ENCODE measurements at regions not wholly inside any gene's neighbourhood (a gene's known extent, or its start where the extent isn't known, plus 50 kb on each side); places are given as distances from the start of the nearest gene placed in this dataset.

- Histone ChIP-seq H3K4me1 (ENCODE audit: control insufficient read depth, insufficient read depth, low read length, poor library complexity, severe bottlenecking) (peaks cover 13% of the 10 kb centered on the region), H3K27ac (ENCODE audit: low read depth, low read length, severe bottlenecking) (peak overlapping the region; percentile 83), H3K36me3 (ENCODE audit: control insufficient read depth, insufficient read depth, low read length) (no peaks in the 10 kb centered on the region), H3K9me3 (ENCODE audit: control insufficient read depth, low read length) (no peaks in the 10 kb centered on the region), H3K4me3 (ENCODE audit: extremely low read depth, insufficient read depth, low read length, poor library complexity, severe bottlenecking) (no peak overlapping the region)
- 83% methylated on average over 4 of the region's 10 CpGs; no CpG with 5 or more reads in 1 of the 2 experiments for whole genome bisulfite sequencing, 2 experiments (ENCODE audit: insufficient coverage in 2 of 2)
Observed at GRCh38 chrX:39011454-39012221, 210.4 kb downstream of the MID1IP1 start.

- 42% methylated on average over 2 of the region's 4 CpGs; no CpG with 5 or more reads in 1 of the 2 experiments for WGBS, 2 experiments (ENCODE audit: insufficient coverage in 2 of 2)
- H3K4me3 ChIP-seq (ENCODE audit: extremely low read depth, insufficient read depth, low read length, poor library complexity, severe bottlenecking) = no peak overlapping the region
- peak overlapping the region; percentile 83 for H3K27ac ChIP-seq (ENCODE audit: low read depth, low read length, severe bottlenecking)
- no peaks in the 10 kb centered on the region for H3K36me3 ChIP-seq (ENCODE audit: control insufficient read depth, insufficient read depth, low read length)
- no peaks in the 10 kb centered on the region for H3K9me3 ChIP-seq (ENCODE audit: control insufficient read depth, low read length)
- peaks cover 14% of the 10 kb centered on the region for H3K4me1 ChIP-seq (ENCODE audit: control insufficient read depth, insufficient read depth, low read length, poor library complexity, severe bottlenecking)
Observed at GRCh38 chrX:39012621-39013111, 211.4 kb downstream of the MID1IP1 start.

GRCh38 chrX:39016556-39016955 is 215.3 kb downstream of the MID1IP1 start:
- Histone ChIP-seq H3K27ac (ENCODE audit: low read depth, low read length, severe bottlenecking) (no peak overlapping the region), H3K36me3 (ENCODE audit: control insufficient read depth, insufficient read depth, low read length) (no peaks in the 10 kb centered on the region), H3K4me3 (ENCODE audit: extremely low read depth, insufficient read depth, low read length, poor library complexity, severe bottlenecking) (no peak overlapping the region), H3K9me3 (ENCODE audit: control insufficient read depth, low read length) (no peaks in the 10 kb centered on the region), H3K4me1 (ENCODE audit: control insufficient read depth, insufficient read depth, low read length, poor library complexity, severe bottlenecking) (peaks cover 16% of the 10 kb centered on the region)
- 80 to 100% methylated on average over 1 to 2 of the region's 3 CpGs for WGBS, 2 experiments (ENCODE audit: insufficient coverage in 2 of 2)

- Histone ChIP-seq H3K4me1 (ENCODE audit: control insufficient read depth, insufficient read depth, low read length, poor library complexity, severe bottlenecking) (peaks cover 14% of the 10 kb centered on the region), H3K4me3 (ENCODE audit: extremely low read depth, insufficient read depth, low read length, poor library complexity, severe bottlenecking) (no peak overlapping the region), H3K9me3 (ENCODE audit: control insufficient read depth, low read length) (no peaks in the 10 kb centered on the region), H3K27ac (ENCODE audit: low read depth, low read length, severe bottlenecking) (no peak overlapping the region), H3K36me3 (ENCODE audit: control insufficient read depth, insufficient read depth, low read length) (no peaks in the 10 kb centered on the region)
- WGBS, 2 experiments (ENCODE audit: insufficient coverage in 2 of 2) = 80% methylated on average over 1 of the region's 4 CpGs; no CpG with 5 or more reads in 1 of the 2 experiments
Observed at GRCh38 chrX:39017077-39017476, 215.8 kb downstream of the MID1IP1 start.

- no CpG with 5 or more reads among the region's 6 CpGs for WGBS, 2 experiments (ENCODE audit: insufficient coverage in 2 of 2)
- H3K4me3 ChIP-seq (ENCODE audit: extremely low read depth, insufficient read depth, low read length, poor library complexity, severe bottlenecking) = no peak overlapping the region
- H3K36me3 ChIP-seq (ENCODE audit: control insufficient read depth, insufficient read depth, low read length) = no peaks in the 10 kb centered on the region
- H3K9me3 ChIP-seq (ENCODE audit: control insufficient read depth, low read length) = no peaks in the 10 kb centered on the region
- H3K4me1 ChIP-seq (ENCODE audit: control insufficient read depth, insufficient read depth, low read length, poor library complexity, severe bottlenecking) = peaks cover 12% of the 10 kb centered on the region
- H3K27ac ChIP-seq (ENCODE audit: low read depth, low read length, severe bottlenecking) = no peak overlapping the region
Observed at GRCh38 chrX:39017716-39018115, 216.5 kb downstream of the MID1IP1 start.

- Histone ChIP-seq H3K4me1 (ENCODE audit: control insufficient read depth, insufficient read depth, low read length, poor library complexity, severe bottlenecking) (peaks cover 8% of the 10 kb centered on the region), H3K27ac (ENCODE audit: low read depth, low read length, severe bottlenecking) (no peak overlapping the region), H3K4me3 (ENCODE audit: extremely low read depth, insufficient read depth, low read length, poor library complexity, severe bottlenecking) (no peak overlapping the region), H3K9me3 (ENCODE audit: control insufficient read depth, low read length) (no peaks in the 10 kb centered on the region), H3K36me3 (ENCODE audit: control insufficient read depth, insufficient read depth, low read length) (no peaks in the 10 kb centered on the region)
- WGBS, 2 experiments (ENCODE audit: insufficient coverage in 2 of 2) = no CpG with 5 or more reads among the region's 3 CpGs
Observed at GRCh38 chrX:39018541-39018940, 217.3 kb downstream of the MID1IP1 start.

GRCh38 chrX:39019056-39019455 is 217.8 kb downstream of the MID1IP1 start:
- WGBS, 2 experiments (ENCODE audit: insufficient coverage in 2 of 2) = 83 to 92% methylated on average over 5 of the region's 10 CpGs

GRCh38 chrX:39020051-39020669 is 218.9 kb downstream of the MID1IP1 start:
- H3K36me3 ChIP-seq (ENCODE audit: control insufficient read depth, insufficient read depth, low read length) = no peaks in the 10 kb centered on the region
- no peak overlapping the region for H3K4me3 ChIP-seq (ENCODE audit: extremely low read depth, insufficient read depth, low read length, poor library complexity, severe bottlenecking)
- WGBS, 2 experiments (ENCODE audit: insufficient coverage in 2 of 2) = 100% methylated on average over 1 of the region's 6 CpGs; no CpG with 5 or more reads in 1 of the 2 experiments
- no peaks in the 10 kb centered on the region for H3K9me3 ChIP-seq (ENCODE audit: control insufficient read depth, low read length)
- H3K27ac ChIP-seq (ENCODE audit: low read depth, low read length, severe bottlenecking) = no peak overlapping the region
- peaks cover 3% of the 10 kb centered on the region for H3K4me1 ChIP-seq (ENCODE audit: control insufficient read depth, insufficient read depth, low read length, poor library complexity, severe bottlenecking)

More at GRCh38 chrX:39019056-39019455, 217.8 kb downstream of the MID1IP1 start:
- no peak overlapping the region for H3K4me3 ChIP-seq (ENCODE audit: extremely low read depth, insufficient read depth, low read length, poor library complexity, severe bottlenecking)
- H3K36me3 ChIP-seq (ENCODE audit: control insufficient read depth, insufficient read depth, low read length) = no peaks in the 10 kb centered on the region
- H3K9me3 ChIP-seq (ENCODE audit: control insufficient read depth, low read length) = no peaks in the 10 kb centered on the region
- peaks cover 3% of the 10 kb centered on the region for H3K4me1 ChIP-seq (ENCODE audit: control insufficient read depth, insufficient read depth, low read length, poor library complexity, severe bottlenecking)
- H3K27ac ChIP-seq (ENCODE audit: low read depth, low read length, severe bottlenecking) = no peak overlapping the region

GRCh38 chrX:39022106-39022505 is 220.8 kb downstream of the MID1IP1 start:
- H3K27ac ChIP-seq (ENCODE audit: low read depth, low read length, severe bottlenecking) = no peak overlapping the region
- no peaks in the 10 kb centered on the region for H3K36me3 ChIP-seq (ENCODE audit: control insufficient read depth, insufficient read depth, low read length)
- no peak overlapping the region for H3K4me3 ChIP-seq (ENCODE audit: extremely low read depth, insufficient read depth, low read length, poor library complexity, severe bottlenecking)
- WGBS, 2 experiments (ENCODE audit: insufficient coverage in 2 of 2) = no CpG with 5 or more reads among the region's 2 CpGs
- H3K4me1 ChIP-seq (ENCODE audit: control insufficient read depth, insufficient read depth, low read length, poor library complexity, severe bottlenecking) = peaks cover 3% of the 10 kb centered on the region
- no peaks in the 10 kb centered on the region for H3K9me3 ChIP-seq (ENCODE audit: control insufficient read depth, low read length)

- no CpG with 5 or more reads among the region's 2 CpGs for WGBS, 2 experiments (ENCODE audit: insufficient coverage in 2 of 2)
- Histone ChIP-seq H3K27ac (ENCODE audit: low read depth, low read length, severe bottlenecking) (no peak overlapping the region), H3K4me3 (ENCODE audit: extremely low read depth, insufficient read depth, low read length, poor library complexity, severe bottlenecking) (no peak overlapping the region), H3K9me3 (ENCODE audit: control insufficient read depth, low read length) (no peaks in the 10 kb centered on the region), H3K36me3 (ENCODE audit: control insufficient read depth, insufficient read depth, low read length) (no peaks in the 10 kb centered on the region), H3K4me1 (ENCODE audit: control insufficient read depth, insufficient read depth, low read length, poor library complexity, severe bottlenecking) (no peaks in the 10 kb centered on the region)
Observed at GRCh38 chrX:39029221-39029620, 228.0 kb downstream of the MID1IP1 start.

- Histone ChIP-seq H3K9me3 (ENCODE audit: control insufficient read depth, low read length) (no peaks in the 10 kb centered on the region), H3K36me3 (ENCODE audit: control insufficient read depth, insufficient read depth, low read length) (no peaks in the 10 kb centered on the region), H3K27ac (ENCODE audit: low read depth, low read length, severe bottlenecking) (no peak overlapping the region), H3K4me1 (ENCODE audit: control insufficient read depth, insufficient read depth, low read length, poor library complexity, severe bottlenecking) (no peaks in the 10 kb centered on the region), H3K4me3 (ENCODE audit: extremely low read depth, insufficient read depth, low read length, poor library complexity, severe bottlenecking) (no peak overlapping the region)
- WGBS, 2 experiments (ENCODE audit: insufficient coverage in 2 of 2) = no CpG with 5 or more reads among the region's 2 CpGs
Observed at GRCh38 chrX:39030636-39031035, 229.4 kb downstream of the MID1IP1 start.

Measured in mesodermal cell (in vitro differentiated cells).